Effector memory CD4-positive, alpha-beta T cell (primary cell): ENCODE measurements at regions not wholly inside any gene's neighbourhood (a gene's known extent, or its start where the extent isn't known, plus 50 kb on each side); places are given as distances from the start of the nearest gene placed in this dataset.

Source experiments
- DNase-seq, 3 donors: peaks; one replicate each; pipeline ENCODE4 v3.0.0-alpha.2; 2020
- H3K27ac ChIP-seq: 2 replicates; pipeline ENCODE4 v1.7.0; 2013; ENCODE audit warnings: mild to moderate bottlenecking, low read length, moderate library complexity; ENCODE audit not compliant: insufficient read depth, poor library complexity, severe bottlenecking
- H3K27me3 ChIP-seq: replicated peaks from 2 replicates; pipeline ENCODE4 v1.7.0; 2013; ENCODE audit warnings: mild to moderate bottlenecking, low read length; ENCODE audit not compliant: insufficient read depth, control insufficient read depth, poor library complexity, severe bottlenecking
- H3K36me3 ChIP-seq: 2 replicates; pipeline ENCODE4 v1.7.0; 2013; ENCODE audit warnings: mild to moderate bottlenecking, low read length, moderate library complexity; ENCODE audit not compliant: control insufficient read depth, insufficient read depth
- H3K4me1 ChIP-seq: 2 replicates; pipeline ENCODE4 v1.7.0; 2013; ENCODE audit warnings: low read length, mild to moderate bottlenecking; ENCODE audit not compliant: control insufficient read depth, insufficient read depth, poor library complexity, severe bottlenecking
- H3K4me3 ChIP-seq: 2 replicates; pipeline ENCODE4 v1.7.0; 2013; ENCODE audit warnings: low read length, low read depth, mild to moderate bottlenecking; ENCODE audit not compliant: insufficient read depth, poor library complexity, severe bottlenecking
- H3K9me3 ChIP-seq: 2 replicates; pipeline ENCODE4 v1.7.0; 2013; ENCODE audit warnings: mild to moderate bottlenecking, low read length, moderate library complexity; ENCODE audit not compliant: control insufficient read depth

GRCh38 chr9:105860516-105860915 lies 166.2 kb downstream of the TMEM38B start:
- DNase-seq = no peak
- Histone ChIP-seq H3K4me1 (no peaks in the 10 kb centered on the region), H3K36me3 (no peaks in the 10 kb centered on the region), H3K27me3 (no peaks in the 10 kb centered on the region), H3K9me3 (no peaks in the 10 kb centered on the region), H3K27ac (no peak overlapping the region), H3K4me3 (no peak overlapping the region)

GRCh38 chr9:105861972-105862371 lies 167.6 kb downstream of the TMEM38B start:
- DNase-seq = no peak
- Histone ChIP-seq H3K4me1 (no peaks in the 10 kb centered on the region), H3K27ac (no peak overlapping the region), H3K27me3 (no peaks in the 10 kb centered on the region), H3K4me3 (no peak overlapping the region), H3K9me3 (no peaks in the 10 kb centered on the region), H3K36me3 (no peaks in the 10 kb centered on the region)

- Histone ChIP-seq H3K27ac (no peak overlapping the region), H3K36me3 (no peaks in the 10 kb centered on the region), H3K27me3 (no peaks in the 10 kb centered on the region), H3K9me3 (no peaks in the 10 kb centered on the region), H3K4me1 (no peaks in the 10 kb centered on the region), H3K4me3 (no peak overlapping the region)
- no peak for DNase-seq
These were observed 170.0 kb downstream of the TMEM38B start for GRCh38 chr9:105864248-105864898.

- H3K4me3 ChIP-seq = no peak overlapping the region
- no peaks in the 10 kb centered on the region for H3K36me3 ChIP-seq
These were observed 170.9 kb downstream of the TMEM38B start for GRCh38 chr9:105865285-105865684.

GRCh38 chr9:105871540-105871939 lies 177.2 kb downstream of the TMEM38B start:
- Histone ChIP-seq H3K27ac (no peak overlapping the region), H3K36me3 (no peaks in the 10 kb centered on the region), H3K27me3 (peaks cover 4% of the 10 kb centered on the region), H3K4me3 (no peak overlapping the region), H3K4me1 (no peaks in the 10 kb centered on the region), H3K9me3 (no peaks in the 10 kb centered on the region)
- DNase-seq = no peak

More at GRCh38 chr9:105865285-105865684, 170.9 kb downstream of the TMEM38B start:
- H3K4me1 ChIP-seq = no peaks in the 10 kb centered on the region
- no peaks in the 10 kb centered on the region for H3K9me3 ChIP-seq
- no peak for DNase-seq
- H3K27me3 ChIP-seq = no peaks in the 10 kb centered on the region
- no peak overlapping the region for H3K27ac ChIP-seq

GRCh38 chr9:105873801-105874200 lies 179.5 kb downstream of the TMEM38B start:
- H3K27me3 ChIP-seq = peaks cover 4% of the 10 kb centered on the region
- no peak overlapping the region for H3K27ac ChIP-seq
- H3K9me3 ChIP-seq = no peaks in the 10 kb centered on the region

GRCh38 chr9:105877721-105878120 lies 183.4 kb downstream of the TMEM38B start:
- no peak overlapping the region for H3K27ac ChIP-seq
- H3K36me3 ChIP-seq = no peaks in the 10 kb centered on the region
- no peaks in the 10 kb centered on the region for H3K4me1 ChIP-seq
- H3K27me3 ChIP-seq = no peaks in the 10 kb centered on the region
- no peak for DNase-seq
- H3K9me3 ChIP-seq = no peaks in the 10 kb centered on the region
- H3K4me3 ChIP-seq = no peak overlapping the region

More at GRCh38 chr9:105873801-105874200, 179.5 kb downstream of the TMEM38B start:
- H3K36me3 ChIP-seq = no peaks in the 10 kb centered on the region
- no peaks in the 10 kb centered on the region for H3K4me1 ChIP-seq
- no peak overlapping the region for H3K4me3 ChIP-seq
- DNase-seq = no peak

- Histone ChIP-seq H3K27ac (no peak overlapping the region), H3K9me3 (no peaks in the 10 kb centered on the region), H3K27me3 (no peaks in the 10 kb centered on the region), H3K4me1 (no peaks in the 10 kb centered on the region), H3K4me3 (no peak overlapping the region), H3K36me3 (no peaks in the 10 kb centered on the region)
- no peak for DNase-seq
These were observed 184.8 kb downstream of the TMEM38B start for GRCh38 chr9:105879181-105879580.

GRCh38 chr9:105880517-105880916 lies 186.2 kb downstream of the TMEM38B start:
- no peaks in the 10 kb centered on the region for H3K9me3 ChIP-seq
- DNase-seq = no peak
- no peak overlapping the region for H3K4me3 ChIP-seq
- no peak overlapping the region for H3K27ac ChIP-seq
- H3K27me3 ChIP-seq = no peaks in the 10 kb centered on the region
- no peaks in the 10 kb centered on the region for H3K4me1 ChIP-seq
- no peaks in the 10 kb centered on the region for H3K36me3 ChIP-seq

- Histone ChIP-seq H3K9me3 (no peaks in the 10 kb centered on the region), H3K27me3 (no peaks in the 10 kb centered on the region), H3K4me3 (no peak overlapping the region), H3K27ac (no peak overlapping the region), H3K4me1 (no peaks in the 10 kb centered on the region), H3K36me3 (no peaks in the 10 kb centered on the region)
- no peak for DNase-seq
These were observed 186.7 kb downstream of the TMEM38B start for GRCh38 chr9:105881021-105881420.
